Colonic mucosa (tissue), 4 donors: ENCODE measurements at regions not wholly inside any gene's neighbourhood (a gene's known extent, or its start where the extent isn't known, plus 50 kb on each side); places are given as distances from the start of the nearest gene placed in this dataset.

Source experiments
- DNase-seq: peaks from one replicate; pipeline ENCODE4 v3.0.0-alpha.2; 2020
- H3K27ac ChIP-seq: fragments of 200-600 bp; one replicate; pipeline ENCODE4 v1.8.0; 2021
- H3K27me3 ChIP-seq: fragments of 200-600 bp; one replicate; pipeline ENCODE4 v1.8.0; 2021
- H3K36me3 ChIP-seq: fragments of 200-600 bp; one replicate; pipeline ENCODE4 v1.8.0; 2021
- H3K4me1 ChIP-seq: fragments of 200-600 bp; one replicate; pipeline ENCODE4 v1.8.0; 2021; ENCODE audit warnings: mild to moderate bottlenecking
- H3K4me3 ChIP-seq: fragments of 200-600 bp; one replicate; pipeline ENCODE4 v1.8.0; 2021
- H3K9ac ChIP-seq, 2 donors: one replicate each; pipeline ENCODE4 v1.7.0; 2013; ENCODE audit warnings: control low read depth in 2 of 2, low read depth in 2 of 2, low read length in 2 of 2
- H3K9me3 ChIP-seq: fragments of 200-600 bp; one replicate; pipeline ENCODE4 v1.8.0; 2021
- CTCF ChIP-seq: fragments of 200-600 bp; IDR thresholded peaks from one replicate; pipeline ENCODE4 v1.8.0; 2022; ENCODE audit warnings: antibody characterized with exemption, mild to moderate bottlenecking
- intact Hi-C: fragments of 100-400 bp; cut with DNase I; formaldehyde crosslinking; loops from one replicate; pipeline ENCODE4 v1.14.1; 2022
- donor health status: healthy.
- donor health status: DM: no; HTN: no; CAD: no.
- donor health status: DM: no; HTN: no; CAD: no.

- H3K27ac ChIP-seq, result no peak overlapping the region
- no peaks in the 10 kb centered on the region for H3K27me3 ChIP-seq
- H3K36me3 ChIP-seq, result no peaks in the 10 kb centered on the region
- no peak for TF ChIP-seq CTCF
- no peak overlapping the region for H3K9ac ChIP-seq
- no peaks in the 10 kb centered on the region for H3K4me1 ChIP-seq
- no peaks in the 10 kb centered on the region for H3K9me3 ChIP-seq
- intact Hi-C loops, result no loop called here
- no peak for DNase-seq
- H3K4me3 ChIP-seq, result no peak overlapping the region
Measured at GRCh38 chr3:104892044-104892443, 474.7 kb upstream of the ALCAM start.

- no peak overlapping the region for H3K9ac ChIP-seq
- no peak for DNase-seq
- no peaks in the 10 kb centered on the region for H3K9me3 ChIP-seq
- intact Hi-C loops, result no loop called here
- no peaks in the 10 kb centered on the region for H3K27me3 ChIP-seq
- no peaks in the 10 kb centered on the region for H3K4me1 ChIP-seq
- no peak overlapping the region for H3K27ac ChIP-seq
- H3K4me3 ChIP-seq, result no peak overlapping the region
- no peaks in the 10 kb centered on the region for H3K36me3 ChIP-seq
- TF ChIP-seq CTCF, result no peak
Measured at GRCh38 chr3:104896624-104897023, 470.1 kb upstream of the ALCAM start.

- Histone ChIP-seq H3K9ac (no peak overlapping the region), H3K27ac (no peak overlapping the region), H3K27me3 (no peaks in the 10 kb centered on the region), H3K36me3 (no peaks in the 10 kb centered on the region), H3K9me3 (no peaks in the 10 kb centered on the region), H3K4me1 (no peaks in the 10 kb centered on the region), H3K4me3 (no peak overlapping the region)
- DNase-seq, result no peak
- intact Hi-C loops, result no loop called here
- TF ChIP-seq CTCF, result no peak
Measured at GRCh38 chr3:104901396-104901795, 465.3 kb upstream of the ALCAM start.

GRCh38 chr3:104903064-104903463 is 463.6 kb upstream of the ALCAM start:
- no peak for DNase-seq
- intact Hi-C loops, result no loop called here
- no peak for TF ChIP-seq CTCF
- Histone ChIP-seq H3K4me3 (no peak overlapping the region), H3K27me3 (no peaks in the 10 kb centered on the region), H3K9ac (no peak overlapping the region), H3K27ac (no peak overlapping the region), H3K4me1 (no peaks in the 10 kb centered on the region), H3K9me3 (no peaks in the 10 kb centered on the region), H3K36me3 (no peaks in the 10 kb centered on the region)

GRCh38 chr3:104906001-104906639 is 460.6 kb upstream of the ALCAM start:
- Histone ChIP-seq H3K9ac (no peak overlapping the region), H3K27ac (no peak overlapping the region), H3K9me3 (no peaks in the 10 kb centered on the region), H3K27me3 (no peaks in the 10 kb centered on the region), H3K4me1 (no peaks in the 10 kb centered on the region), H3K4me3 (no peak overlapping the region), H3K36me3 (no peaks in the 10 kb centered on the region)
- intact Hi-C loops, result no loop called here
- DNase-seq, result no peak
- no peak for TF ChIP-seq CTCF
